Activated CD4-positive, alpha-beta T cell treated with anti-CD3 and anti-CD28 coated beads, Interleukin-2, amount 10 ng/mL, durations not matched to agents 24 days and 14 days (primary cell): ENCODE measurements at regions not wholly inside any gene's neighbourhood (a gene's known extent, or its start where the extent isn't known, plus 50 kb on each side); places are given as distances from the start of the nearest gene placed in this dataset.

Experiments
- DNase-seq: peaks from one replicate; pipeline ENCODE4 v3.0.0; 2022
- H3K27ac Mint-ChIP-seq: one replicate; pipeline ENCODE4 v1.8.0; 2022; ENCODE audit warnings: mild to moderate bottlenecking, mixed read lengths
- H3K27me3 Mint-ChIP-seq: one replicate; pipeline ENCODE4 v1.8.0; 2022; ENCODE audit warnings: mixed read lengths
- H3K36me3 Mint-ChIP-seq: one replicate; pipeline ENCODE4 v1.8.0; 2022; ENCODE audit warnings: low read depth, mild to moderate bottlenecking, mixed read lengths
- H3K4me1 Mint-ChIP-seq: one replicate; pipeline ENCODE4 v1.8.0; 2021; ENCODE audit warnings: mixed read lengths
- H3K4me3 Mint-ChIP-seq: one replicate; pipeline ENCODE4 v1.8.0; 2022; ENCODE audit warnings: mild to moderate bottlenecking, moderate library complexity, mixed read lengths
- H3K9me3 Mint-ChIP-seq: one replicate; pipeline ENCODE4 v1.8.0; 2021; ENCODE audit warnings: mixed read lengths
- intact Hi-C: fragments of 100-400 bp; cut with micrococcal nuclease; formaldehyde crosslinking; loops from one replicate; pipeline ENCODE4 v1.15.1; 2023

GRCh38 chr20:47865912-47866311, 80.6 kb upstream of the SULF2 start:
- no peaks in the 10 kb centered on the region for H3K4me1 Mint-ChIP-seq
- H3K4me3 Mint-ChIP-seq: no peak overlapping the region
- intact Hi-C loops: no loop called here
- peaks cover 6% of the 10 kb centered on the region for H3K27me3 Mint-ChIP-seq
- no peak for DNase-seq
- no peaks in the 10 kb centered on the region for H3K9me3 Mint-ChIP-seq
- H3K27ac Mint-ChIP-seq: no peak overlapping the region
- H3K36me3 Mint-ChIP-seq: no peaks in the 10 kb centered on the region

DNA sequence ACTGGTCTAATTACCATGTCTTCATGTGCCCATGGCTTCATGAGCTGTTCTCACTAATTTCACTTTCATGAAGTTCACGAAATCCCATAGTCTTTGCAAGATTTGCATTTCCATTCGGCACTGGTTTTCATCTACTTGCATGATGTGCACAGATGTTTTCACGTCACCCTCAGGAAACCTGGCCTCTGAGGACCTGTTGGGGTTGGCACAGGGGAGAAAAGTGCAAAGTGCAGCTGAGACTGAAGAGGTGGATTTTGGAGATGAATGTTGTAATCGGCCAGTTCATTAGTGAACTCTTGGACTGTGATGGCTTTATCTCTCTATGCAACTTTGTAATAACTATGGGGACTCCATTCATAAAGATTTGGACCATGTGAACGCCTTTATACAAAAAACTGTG, 80.2 kb upstream of the SULF2 start:
- Mint-ChIP-seq H3K4me1 (no peaks in the 10 kb centered on the region), H3K9me3 (no peaks in the 10 kb centered on the region), H3K27me3 (peaks cover 5% of the 10 kb centered on the region), H3K27ac (no peak overlapping the region), H3K36me3 (no peaks in the 10 kb centered on the region), H3K4me3 (no peak overlapping the region)
- no peak for DNase-seq
- intact Hi-C loops: no loop called here

DNA sequence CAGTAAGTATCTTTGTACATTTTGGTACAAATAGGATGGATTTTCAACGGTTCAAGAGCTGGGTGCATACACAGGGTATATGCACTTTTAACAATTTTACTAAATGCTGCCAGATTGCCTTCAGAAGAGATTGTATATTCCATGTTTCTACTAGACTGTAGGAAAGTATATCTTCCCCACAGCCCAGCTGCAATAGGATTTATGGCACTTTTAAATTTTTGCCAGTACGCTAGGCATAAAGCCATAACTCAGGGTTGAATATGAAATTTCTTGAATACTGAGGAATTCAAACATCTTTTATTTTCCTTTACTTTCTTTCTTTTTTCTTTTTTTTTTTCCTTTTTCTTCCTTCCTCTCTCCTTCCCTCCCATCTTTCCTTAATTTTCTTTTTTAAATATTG, 78.7 kb upstream of the SULF2 start:
- no peak overlapping the region for H3K4me3 Mint-ChIP-seq
- intact Hi-C loops: no loop called here
- H3K4me1 Mint-ChIP-seq: no peaks in the 10 kb centered on the region
- H3K36me3 Mint-ChIP-seq: no peaks in the 10 kb centered on the region
- DNase-seq: no peak
- no peaks in the 10 kb centered on the region for H3K9me3 Mint-ChIP-seq
- H3K27me3 Mint-ChIP-seq: peaks cover 5% of the 10 kb centered on the region
- H3K27ac Mint-ChIP-seq: no peak overlapping the region

DNA sequence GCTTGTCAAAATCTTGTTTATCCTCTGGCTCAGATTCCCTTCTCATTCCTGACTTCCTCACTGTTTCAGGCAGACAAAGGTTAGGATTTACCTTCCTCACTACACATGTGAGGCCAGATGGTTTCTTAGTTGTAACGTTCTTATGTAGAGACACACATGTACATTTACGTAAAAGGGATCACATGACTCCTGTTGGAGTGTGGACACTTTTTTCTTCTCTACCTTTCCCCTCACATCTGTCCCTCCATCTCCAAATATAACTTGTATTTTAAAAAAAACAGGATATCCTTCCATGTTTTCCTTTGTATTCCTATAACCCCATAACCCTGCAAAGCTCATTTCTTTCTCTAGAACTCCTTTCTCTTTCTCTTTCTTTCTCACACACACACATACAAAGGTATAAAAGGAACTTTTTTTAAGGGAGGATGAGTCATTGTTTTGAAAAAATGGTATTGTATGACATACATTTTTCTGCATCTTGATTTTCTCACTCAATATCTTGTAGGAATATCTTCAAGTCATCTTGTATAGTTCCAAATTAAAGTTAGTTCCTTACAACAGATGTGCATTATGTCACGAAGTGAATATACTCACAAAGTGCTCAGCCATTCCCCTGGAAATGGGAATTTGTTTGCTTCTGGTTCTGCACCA, 78.2 kb upstream of the SULF2 start:
- H3K9me3 Mint-ChIP-seq: no peaks in the 10 kb centered on the region
- H3K27ac Mint-ChIP-seq: no peak overlapping the region
- peaks cover 5% of the 10 kb centered on the region for H3K27me3 Mint-ChIP-seq
- no peaks in the 10 kb centered on the region for H3K4me1 Mint-ChIP-seq
- DNase-seq: no peak
- H3K36me3 Mint-ChIP-seq: no peaks in the 10 kb centered on the region
- intact Hi-C loops: no loop called here
- no peak overlapping the region for H3K4me3 Mint-ChIP-seq

GRCh38 chr20:47862574-47863240, 77.4 kb upstream of the SULF2 start:
- intact Hi-C loops: no loop called here
- H3K9me3 Mint-ChIP-seq: no peaks in the 10 kb centered on the region
- no peak overlapping the region for H3K4me3 Mint-ChIP-seq
- H3K4me1 Mint-ChIP-seq: no peaks in the 10 kb centered on the region
- no peak overlapping the region for H3K27ac Mint-ChIP-seq
- no peak for DNase-seq
- no peaks in the 10 kb centered on the region for H3K36me3 Mint-ChIP-seq
- peaks cover 5% of the 10 kb centered on the region for H3K27me3 Mint-ChIP-seq

DNA sequence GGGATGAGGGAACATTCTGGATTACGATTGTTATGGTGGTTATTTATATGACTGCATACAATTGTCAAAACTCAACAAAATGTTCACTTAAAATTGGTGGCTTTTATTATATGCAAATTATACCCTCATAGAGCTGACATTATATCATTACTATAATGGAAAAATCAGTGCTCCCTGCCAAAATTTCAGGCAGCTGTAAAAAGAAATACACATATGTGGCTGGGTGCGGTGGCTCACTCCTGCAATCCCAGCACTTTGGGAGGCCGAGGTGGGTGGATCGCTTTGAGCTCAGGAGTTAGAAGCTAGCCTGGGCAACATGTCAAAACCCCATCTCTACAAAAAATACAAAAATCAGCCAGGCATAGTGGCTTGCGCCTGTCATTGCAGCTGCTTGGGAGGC, 75.8 kb upstream of the SULF2 start:
- Mint-ChIP-seq H3K9me3 (no peaks in the 10 kb centered on the region), H3K36me3 (no peaks in the 10 kb centered on the region), H3K27me3 (peaks cover 6% of the 10 kb centered on the region), H3K27ac (no peak overlapping the region), H3K4me3 (no peak overlapping the region), H3K4me1 (no peaks in the 10 kb centered on the region)
- intact Hi-C loops: no loop called here
- DNase-seq: no peak

DNA sequence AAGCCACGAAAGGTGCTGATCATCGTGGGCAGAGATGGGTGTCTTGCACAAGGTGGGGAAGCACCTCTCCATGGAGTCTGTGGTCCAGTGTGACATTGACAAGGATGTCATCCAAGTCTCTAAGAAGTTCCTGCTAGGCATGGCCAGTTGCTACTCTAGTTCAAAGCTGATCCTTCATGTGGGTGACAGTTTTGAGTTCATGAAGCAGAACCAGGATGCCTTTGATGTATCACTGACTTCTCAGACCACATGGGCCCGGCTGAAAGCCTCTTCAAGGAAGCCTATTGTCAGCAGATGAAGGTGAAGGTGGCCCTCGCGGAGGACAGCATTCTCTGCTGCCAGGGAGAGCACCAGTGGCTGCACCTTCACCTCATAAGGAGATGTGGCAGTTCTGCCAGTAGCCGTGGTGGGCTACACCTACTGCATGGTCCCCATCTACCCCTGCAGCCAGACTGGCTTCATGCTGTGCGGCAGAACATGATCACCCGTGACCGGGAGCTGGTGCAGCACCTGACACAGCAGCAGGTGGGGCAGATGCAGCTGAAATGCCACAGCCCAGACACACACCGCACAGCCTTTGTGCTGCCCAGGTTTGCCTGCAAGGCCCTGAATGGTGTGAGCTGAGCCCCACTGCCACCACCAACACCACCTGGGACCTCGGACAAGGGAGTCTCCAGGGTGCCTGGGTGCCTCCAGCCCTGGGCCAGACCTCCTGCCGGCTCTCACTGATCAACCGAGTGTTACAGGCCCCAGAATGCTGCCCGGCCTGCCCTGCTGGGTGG, 75.0 kb upstream of the SULF2 start:
- no peak overlapping the region for H3K4me3 Mint-ChIP-seq
- H3K9me3 Mint-ChIP-seq: no peaks in the 10 kb centered on the region
- intact Hi-C loops: no loop called here
- no peaks in the 10 kb centered on the region for H3K36me3 Mint-ChIP-seq
- no peak for DNase-seq
- no peak overlapping the region for H3K27ac Mint-ChIP-seq
- peaks cover 4% of the 10 kb centered on the region for H3K27me3 Mint-ChIP-seq
- no peaks in the 10 kb centered on the region for H3K4me1 Mint-ChIP-seq

GRCh38 chr20:47859278-47859677, 74.0 kb upstream of the SULF2 start:
- Mint-ChIP-seq H3K4me1 (no peaks in the 10 kb centered on the region), H3K27me3 (peaks cover 2% of the 10 kb centered on the region), H3K4me3 (no peak overlapping the region), H3K9me3 (no peaks in the 10 kb centered on the region), H3K27ac (no peak overlapping the region), H3K36me3 (no peaks in the 10 kb centered on the region)
- no peak for DNase-seq
- intact Hi-C loops: no loop called here

DNA sequence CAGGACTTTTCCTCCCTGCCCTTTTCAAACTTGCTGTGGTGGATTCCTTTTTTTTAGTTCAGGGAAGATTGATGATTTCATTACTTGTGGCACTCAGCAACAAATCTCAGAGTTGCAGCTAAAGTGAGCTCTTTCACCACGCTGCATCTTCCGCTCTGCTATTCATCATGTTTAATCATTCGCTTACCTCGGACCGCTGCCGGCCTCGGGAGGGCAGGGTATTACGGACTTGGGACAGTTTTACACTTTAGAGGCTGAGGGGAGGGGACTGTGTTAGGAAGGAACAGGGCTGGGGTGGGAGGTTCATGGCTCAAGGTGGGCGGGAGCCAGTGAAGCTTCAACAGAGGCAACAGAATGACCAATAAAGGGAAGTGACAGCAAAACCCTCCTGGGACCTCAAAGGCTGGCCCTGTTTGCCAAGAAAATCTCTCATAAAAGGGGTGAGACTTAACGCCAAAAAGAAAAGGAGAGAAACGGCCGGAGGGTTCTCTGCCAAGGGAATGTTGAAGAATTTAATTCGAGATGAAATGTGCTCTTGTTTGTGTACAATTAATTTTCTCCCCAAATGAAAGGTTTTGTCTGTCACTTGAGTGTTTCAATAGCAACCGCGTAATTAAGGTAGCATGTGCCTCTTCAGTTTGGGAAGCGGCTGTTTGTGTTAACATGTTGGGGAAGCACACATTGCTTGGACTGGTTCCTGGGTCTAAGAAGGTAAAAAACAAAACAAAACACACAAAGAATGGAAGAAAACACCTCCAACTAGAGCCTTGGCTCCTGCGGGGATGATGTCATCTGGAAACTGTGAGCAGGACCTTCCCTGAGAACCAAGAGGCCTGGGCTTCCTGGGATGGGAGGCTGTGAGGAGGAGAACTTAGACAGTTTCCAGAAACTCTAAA, 72.5 kb upstream of the SULF2 start:
- Mint-ChIP-seq H3K4me3 (no peak overlapping the region), H3K27ac (no peak overlapping the region), H3K9me3 (no peaks in the 10 kb centered on the region), H3K27me3 (peaks cover 2% of the 10 kb centered on the region), H3K36me3 (no peaks in the 10 kb centered on the region), H3K4me1 (no peaks in the 10 kb centered on the region)
- no peak for DNase-seq
- intact Hi-C loops: no loop called here

GRCh38 chr20:47857187-47857568, 71.9 kb upstream of the SULF2 start:
- Mint-ChIP-seq H3K4me3 (no peak overlapping the region), H3K27me3 (peaks cover 2% of the 10 kb centered on the region), H3K9me3 (no peaks in the 10 kb centered on the region), H3K4me1 (no peaks in the 10 kb centered on the region), H3K27ac (no peak overlapping the region), H3K36me3 (no peaks in the 10 kb centered on the region)
- no peak for DNase-seq
- intact Hi-C loops: no loop called here

- Mint-ChIP-seq H3K27ac (no peak overlapping the region), H3K4me1 (no peaks in the 10 kb centered on the region), H3K36me3 (no peaks in the 10 kb centered on the region), H3K27me3 (peaks cover 4% of the 10 kb centered on the region), H3K4me3 (no peak overlapping the region), H3K9me3 (no peaks in the 10 kb centered on the region)
- intact Hi-C loops: no loop called here
- no peak for DNase-seq
Measured at GRCh38 chr20:47855799-47856198, 70.5 kb upstream of the SULF2 start.

DNA sequence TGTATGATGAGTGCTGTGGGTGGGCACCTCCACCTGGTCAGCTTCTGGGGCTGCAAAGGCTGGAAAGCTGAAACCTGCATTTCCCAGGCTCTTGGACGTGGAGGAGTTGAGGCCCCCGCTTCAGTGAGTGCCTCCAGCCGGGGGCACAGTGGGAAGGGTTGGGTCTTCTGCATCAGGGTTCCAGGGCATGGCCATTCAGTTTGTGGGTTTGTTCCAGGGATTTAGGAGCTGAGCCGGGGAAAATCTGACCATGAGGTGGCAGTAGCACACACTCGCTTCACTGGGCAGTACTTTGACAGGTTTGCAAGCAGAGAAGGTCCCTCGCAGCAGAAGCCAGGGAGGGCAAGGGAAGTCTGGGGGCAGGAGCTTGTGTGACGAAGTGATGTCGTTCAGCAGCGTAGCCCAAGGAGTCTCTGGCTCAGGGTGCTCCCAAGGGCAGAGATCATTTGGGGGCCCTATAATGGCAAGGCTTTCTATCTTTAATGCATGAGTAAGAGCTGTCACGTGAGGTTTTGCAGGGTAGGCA, 69.5 kb upstream of the SULF2 start:
- Mint-ChIP-seq H3K36me3 (no peaks in the 10 kb centered on the region), H3K4me1 (no peaks in the 10 kb centered on the region), H3K27me3 (peaks cover 5% of the 10 kb centered on the region), H3K9me3 (no peaks in the 10 kb centered on the region), H3K4me3 (no peak overlapping the region), H3K27ac (no peak overlapping the region)
- DNase-seq: no peak
- intact Hi-C loops: no loop called here

DNA sequence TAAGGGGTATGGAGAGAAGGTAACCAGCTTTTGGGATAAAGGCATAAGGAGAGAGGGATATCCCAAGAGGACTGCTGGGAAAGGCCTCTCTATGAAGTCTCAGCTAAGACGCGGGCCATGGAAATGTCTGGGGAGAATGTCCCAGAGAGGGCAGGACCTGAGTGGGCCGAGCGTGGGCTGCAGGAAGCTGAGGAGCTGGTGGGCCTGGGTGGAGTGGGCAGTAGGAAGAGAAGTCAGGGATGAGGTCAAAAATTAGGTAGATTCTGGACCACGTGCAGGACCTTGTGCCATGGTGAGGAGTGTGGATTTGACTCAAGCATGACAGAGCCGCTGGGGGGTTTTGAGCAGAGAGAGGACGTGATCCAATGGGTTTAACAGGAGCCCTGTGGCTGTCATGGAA, 66.5 kb upstream of the SULF2 start:
- Mint-ChIP-seq H3K9me3 (no peaks in the 10 kb centered on the region), H3K36me3 (no peaks in the 10 kb centered on the region), H3K4me3 (no peak overlapping the region), H3K27me3 (peaks cover 4% of the 10 kb centered on the region), H3K27ac (no peak overlapping the region), H3K4me1 (no peaks in the 10 kb centered on the region)
- DNase-seq: no peak
- intact Hi-C loops: no loop called here
